BLaER1 treated with 17β-estradiol and CSF1 and Interleukin-3, amounts not matched to agents 10 nM and 100 nM (cell line): ENCODE measurements at regions not wholly inside any gene's neighbourhood (a gene's known extent, or its start where the extent isn't known, plus 50 kb on each side); places are given as distances from the start of the nearest gene placed in this dataset.
"Not testable (repeated sequence)": the region's sequence is repeated elsewhere in the genome, so short reads cannot be mapped to it uniquely, and the experiment has no call there.

Source experiments
- H3K27ac ChIP-seq, 11 experiments: shearing (Covaris generic); formaldehyde crosslinking; 2 replicates each; pipeline ENCODE4 v1.8.1; 2022
- H3K27me3 ChIP-seq, 11 experiments: shearing (Covaris generic); formaldehyde crosslinking; 2 replicates each; pipeline ENCODE4 v1.8.1; 2022
- H3K36me3 ChIP-seq, 11 experiments: shearing (Covaris generic); formaldehyde crosslinking; 2 replicates each; pipeline ENCODE4 v1.8.1; 2022
- H3K4me1 ChIP-seq, 10 experiments: shearing (Covaris generic); formaldehyde crosslinking; 2 replicates each; pipeline ENCODE4 v1.8.1; 2022
- H3K4me2 ChIP-seq, 11 experiments: shearing (Covaris generic); formaldehyde crosslinking; 2 replicates each; pipeline ENCODE4 v1.8.1; 2022
- H3K4me3 ChIP-seq, 10 experiments: shearing (Covaris generic); formaldehyde crosslinking; 2 replicates each; pipeline ENCODE4 v1.8.1; 2022
- H3K9ac ChIP-seq, 11 experiments: shearing (Covaris generic); formaldehyde crosslinking; 2 replicates each; pipeline ENCODE4 v1.8.1; 2022
- H3K9me3 ChIP-seq, 11 experiments: shearing (Covaris generic); formaldehyde crosslinking; replicated peaks in 1 of 11; 2 replicates each; pipeline ENCODE4 v1.8.1; 2022
- H4K20me1 ChIP-seq, 11 experiments: shearing (Covaris generic); formaldehyde crosslinking; 2 replicates each; pipeline ENCODE4 v1.8.1; 2022
- Cebpa-rat ChIP-seq, 11 experiments: shearing (Covaris generic); IDR thresholded peaks; 2 replicates each; pipeline ENCODE4 v1.8.1; 2022

DNA sequence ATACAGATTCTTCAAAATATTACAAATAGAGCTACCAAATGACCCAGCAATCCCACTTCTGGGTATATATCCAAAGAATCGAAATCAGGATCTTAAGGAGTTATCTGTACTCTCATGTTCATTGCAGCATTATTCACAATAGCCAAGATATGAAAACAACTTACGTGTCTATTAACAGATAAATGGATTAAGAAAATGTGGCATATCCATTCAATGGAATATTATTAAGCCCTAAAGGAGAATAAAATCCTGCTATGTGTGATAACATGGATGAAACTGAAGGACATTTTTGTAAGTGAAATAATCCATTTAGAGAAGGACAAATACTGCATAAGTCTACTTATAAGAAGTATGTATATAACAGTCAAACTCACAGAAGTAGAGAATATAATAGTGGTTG is 450.6 kb downstream of the TMEM232 start:
- no peaks in the 10 kb centered on the region for H4K20me1 ChIP-seq

GRCh38 chr5:110278449-110278848 is 448.0 kb downstream of the TMEM232 start:
- peaks cover 0 to 12% (median 6%) of the 10 kb centered on the region in 10 experiments; a peak in 10 of 20 replicates for H3K4me1 ChIP-seq
- not testable (repeated sequence) for H4K20me1 ChIP-seq, H3K27me3 ChIP-seq, H3K9ac ChIP-seq, H3K27ac ChIP-seq, H3K4me3 ChIP-seq, H3K36me3 ChIP-seq, H3K4me2 ChIP-seq
- peaks cover 0 to 24% (median 14%) of the 10 kb centered on the region in 11 experiments; a peak in 15 of 22 replicates for H3K9me3 ChIP-seq

More for the DNA sequence above, 450.6 kb downstream of the TMEM232 start:
- Histone ChIP-seq H3K9ac (no peak overlapping the region), H3K4me3 (no peak overlapping the region), H3K27ac (no peak overlapping the region), H3K9me3 (peaks cover 0 to 20% (median 12%) of the 10 kb centered on the region in 11 experiments; a peak in 14 of 22 replicates), H3K4me2 (no peak overlapping the region), H3K36me3 (no peaks in the 10 kb centered on the region), H3K4me1 (peaks cover 0 to 12% (median 6%) of the 10 kb centered on the region in 10 experiments; a peak in 10 of 20 replicates), H3K27me3 (no peaks in the 10 kb centered on the region)
- TF ChIP-seq Cebpa-rat (IDR thresholded peaks at IDR 0.05), result no peak

DNA sequence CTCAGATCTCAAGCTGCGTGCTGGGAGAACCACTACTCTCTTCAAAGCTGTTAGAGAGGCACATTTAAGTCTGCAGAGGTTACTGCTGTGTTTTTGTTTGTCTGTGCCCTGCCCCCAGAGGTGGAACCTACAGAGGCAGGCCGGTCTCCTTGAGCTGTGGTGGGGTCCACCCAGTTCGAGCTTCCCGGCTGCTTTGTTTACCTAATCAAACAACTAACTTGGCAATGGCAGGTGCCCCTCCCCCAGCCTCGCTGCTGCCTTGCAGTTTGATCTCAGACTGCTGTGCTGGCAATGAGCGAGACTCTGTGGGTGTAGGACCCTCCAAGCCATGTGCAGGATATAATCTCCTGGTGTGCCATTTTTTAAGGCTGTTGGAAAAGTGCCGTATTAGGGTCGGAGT is 442.4 kb downstream of the TMEM232 start:
- not testable (repeated sequence) for H3K27ac ChIP-seq, H3K4me2 ChIP-seq, H3K36me3 ChIP-seq, H3K9ac ChIP-seq, H4K20me1 ChIP-seq, H3K4me3 ChIP-seq, H3K27me3 ChIP-seq, H3K4me1 ChIP-seq
- peaks cover 21 to 44% (median 32%) of the 10 kb centered on the region in 11 experiments for H3K9me3 ChIP-seq

GRCh38 chr5:110288766-110289511 is 437.5 kb downstream of the TMEM232 start:
- Histone ChIP-seq H3K36me3 (no peaks in the 10 kb centered on the region), H3K4me2 (peak overlapping the region; percentile 17 to 68 (median 36)), H3K9me3 (peaks cover 18 to 30% (median 28%) of the 10 kb centered on the region in 11 experiments), H3K4me1 (peaks cover 9 to 16% (median 13%) of the 10 kb centered on the region in 10 experiments), H3K4me3 (no peak overlapping the region), H3K9ac (no peak overlapping the region), H4K20me1 (no peaks in the 10 kb centered on the region), H3K27me3 (no peaks in the 10 kb centered on the region), H3K27ac (peak overlapping the region in 2 of 11 experiments; percentile 45 to 61; a peak in 3 of 22 replicates)
- TF ChIP-seq Cebpa-rat (IDR thresholded peaks at IDR 0.05), result peak in 2 of 11 experiments; percentile 19 to 48; a peak in 1 of 22 replicates

- Histone ChIP-seq H3K9ac (no peak overlapping the region), H3K9me3 (peaks cover 13 to 25% (median 23%) of the 10 kb centered on the region in 11 experiments), H3K27me3 (no peaks in the 10 kb centered on the region), H3K4me1 (peaks cover 9 to 16% (median 13%) of the 10 kb centered on the region in 10 experiments), H3K27ac (peak overlapping the region in 1 of 11 experiments; percentile 61; a peak in 1 of 22 replicates), H3K4me2 (peak overlapping the region; percentile 17 to 68 (median 36); a peak in 21 of 22 replicates), H4K20me1 (no peaks in the 10 kb centered on the region), H3K4me3 (no peak overlapping the region), H3K36me3 (no peaks in the 10 kb centered on the region)
- TF ChIP-seq Cebpa-rat (IDR thresholded peaks at IDR 0.05), result no peak
Observed at GRCh38 chr5:110289512-110289810, 437.0 kb downstream of the TMEM232 start.

GRCh38 chr5:110290542-110290941 is 435.9 kb downstream of the TMEM232 start:
- Histone ChIP-seq H3K27me3 (no peaks in the 10 kb centered on the region), H3K4me3 (no peak overlapping the region), H3K9ac (no peak overlapping the region), H3K4me1 (peaks cover 9 to 16% (median 13%) of the 10 kb centered on the region in 10 experiments), H4K20me1 (no peaks in the 10 kb centered on the region), H3K4me2 (no peak overlapping the region), H3K27ac (no peak overlapping the region), H3K9me3 (peaks cover 5 to 17% (median 12%) of the 10 kb centered on the region in 11 experiments; a peak in 17 of 22 replicates), H3K36me3 (no peaks in the 10 kb centered on the region)
- TF ChIP-seq Cebpa-rat (IDR thresholded peaks at IDR 0.05), result no peak

- no peak overlapping the region for H3K4me3 ChIP-seq
- no peak overlapping the region for H3K27ac ChIP-seq
- TF ChIP-seq Cebpa-rat (IDR thresholded peaks at IDR 0.05), result no peak
- H3K9ac ChIP-seq, result no peak overlapping the region
- H4K20me1 ChIP-seq, result no peaks in the 10 kb centered on the region
- peaks cover 0 to 9% (median 4%) of the 10 kb centered on the region in 11 experiments; a peak in 5 of 22 replicates for H3K9me3 ChIP-seq
- H3K4me1 ChIP-seq, result peaks cover under 1 to 5% (median 3%) of the 10 kb centered on the region in 10 experiments; a peak in 18 of 20 replicates
- no peaks in the 10 kb centered on the region for H3K27me3 ChIP-seq
- H3K4me2 ChIP-seq, result no peak overlapping the region
- H3K36me3 ChIP-seq, result no peaks in the 10 kb centered on the region
Observed at GRCh38 chr5:110294281-110294680, 432.2 kb downstream of the TMEM232 start.

- H3K4me1 ChIP-seq, result no peaks in the 10 kb centered on the region
- no peak overlapping the region for H3K27ac ChIP-seq
- H3K4me3 ChIP-seq, result no peak overlapping the region
- no peaks in the 10 kb centered on the region for H4K20me1 ChIP-seq
- no peaks in the 10 kb centered on the region for H3K27me3 ChIP-seq
- H3K9ac ChIP-seq, result no peak overlapping the region
- peaks cover 0 to 15% (median 10%) of the 10 kb centered on the region in 11 experiments; a peak in 17 of 22 replicates for H3K9me3 ChIP-seq
- H3K4me2 ChIP-seq, result no peak overlapping the region
- TF ChIP-seq Cebpa-rat (IDR thresholded peaks at IDR 0.05), result no peak
- H3K36me3 ChIP-seq, result no peaks in the 10 kb centered on the region
Observed at GRCh38 chr5:110297152-110297670, 429.3 kb downstream of the TMEM232 start.

DNA sequence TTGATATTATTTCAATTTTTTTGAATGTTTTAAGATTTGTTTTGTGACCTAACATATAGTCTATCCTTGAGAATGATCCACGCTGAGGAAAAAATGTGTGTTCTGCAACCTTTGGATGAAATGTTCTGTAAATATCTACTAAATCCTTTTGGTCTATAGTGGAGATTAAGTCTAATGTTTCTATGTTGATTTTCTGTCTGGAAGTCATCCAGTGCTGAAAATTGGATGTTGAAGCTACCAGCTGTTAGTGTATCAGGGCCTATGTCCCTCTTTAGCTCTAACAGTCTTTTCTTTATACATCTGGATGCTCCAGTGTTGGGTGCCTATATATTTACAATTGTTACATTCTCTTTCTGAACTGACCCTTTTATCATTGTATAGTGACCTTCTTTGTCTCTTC is 422.3 kb downstream of the TMEM232 start:
- Histone ChIP-seq H3K36me3 (no peaks in the 10 kb centered on the region), H3K4me3 (no peak overlapping the region), H3K27ac (no peak overlapping the region), H3K9ac (no peak overlapping the region), H3K27me3 (no peaks in the 10 kb centered on the region), H4K20me1 (no peaks in the 10 kb centered on the region), H3K4me2 (no peak overlapping the region), H3K4me1 (no peaks in the 10 kb centered on the region), H3K9me3 (peaks cover 0 to 16% (median 13%) of the 10 kb centered on the region in 11 experiments; a peak in 15 of 22 replicates)
- no peak for TF ChIP-seq Cebpa-rat (IDR thresholded peaks at IDR 0.05)
